CD4-positive, alpha-beta T cell treated with Interleukin-17A for 1 hour (primary cell): ENCODE measurements at regions not wholly inside any gene's neighbourhood (a gene's known extent, or its start where the extent isn't known, plus 50 kb on each side); places are given as distances from the start of the nearest gene placed in this dataset.

Source experiments
- DNase-seq: peaks from one replicate; pipeline ENCODE4 v3.0.0-alpha.2; 2020

- DNase-seq = no peak
Measured at GRCh38 chr22:46092011-46092410, 58.3 kb upstream of the PPARA start.

GRCh38 chr22:46092670-46093410 lies 57.5 kb upstream of the PPARA start:
- DNase-seq = no peak

GRCh38 chr22:46093796-46094195 lies 56.5 kb upstream of the PPARA start:
- no peak for DNase-seq

- no peak for DNase-seq
Measured at GRCh38 chr22:46094676-46095075, 55.6 kb upstream of the PPARA start.

- no peak for DNase-seq
Measured at GRCh38 chr22:46096051-46096450, 54.3 kb upstream of the PPARA start.

GRCh38 chr22:46096706-46097230 lies 53.6 kb upstream of the PPARA start:
- no peak for DNase-seq

GRCh38 chr22:46097268-46097900 lies 52.9 kb upstream of the PPARA start:
- no peak for DNase-seq

- DNase-seq = no peak
Measured at GRCh38 chr22:46098525-46099475, 51.5 kb upstream of the PPARA start.

GRCh38 chr22:46099740-46100139 lies 50.6 kb upstream of the PPARA start:
- no peak for DNase-seq

- no peak for DNase-seq
Measured at GRCh38 chr22:46100401-46101105, 49.8 kb upstream of the PPARA start.
